Right ventricle myocardium inferior (tissue), 1 donor: ENCODE measurements at regions not wholly inside any gene's neighbourhood (a gene's known extent, or its start where the extent isn't known, plus 50 kb on each side); places are given as distances from the start of the nearest gene placed in this dataset.

Experiments used
- ATAC-seq: fragments of 200-7000 bp; cut with Tn5 transposase; one replicate; pipeline ENCODE4 v1.9.1; 2020; ENCODE audit warnings: mild to moderate bottlenecking, moderate library complexity
- DNase-seq: peaks from one replicate; pipeline ENCODE4 v3.0.0; 2021; ENCODE audit errors: missing footprints
- intact Hi-C: fragments of 100-400 bp; cut with DNase I; formaldehyde crosslinking; loops from one replicate; pipeline ENCODE4 v1.11.0; 2022
- donor health status: DM: no; HTN: yes; CAD: no; lungs with severe emphysema.

GRCh38 chr1:238252033-238252802, 361.5 kb upstream of the ZP4 start:
- ATAC-seq (no peak), DNase-seq (no peak)
- intact Hi-C loops = no loop called here

DNA sequence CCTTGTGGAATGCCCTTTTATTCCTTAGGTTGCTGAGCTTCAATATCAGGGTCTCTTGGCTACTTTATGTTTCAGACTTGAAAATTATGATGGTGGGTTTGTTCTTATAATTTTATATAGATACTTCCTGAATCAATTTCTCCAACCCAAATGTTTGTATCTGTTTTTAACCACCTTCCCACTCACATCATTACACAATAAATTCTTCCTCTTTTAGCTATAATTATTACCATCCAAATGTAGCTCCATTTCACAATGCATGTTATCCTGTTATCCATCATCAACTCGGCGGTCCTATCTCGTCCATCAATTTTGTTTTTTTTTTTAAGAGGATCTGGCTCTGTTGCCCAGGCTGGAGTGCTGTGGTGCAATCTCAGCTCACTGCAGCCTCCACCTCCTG, 357.6 kb upstream of the ZP4 start:
- DNase-seq (no peak), ATAC-seq (no peak)
- intact Hi-C loops = no loop called here

GRCh38 chr1:238242181-238242580, 351.5 kb upstream of the ZP4 start:
- no peak for ATAC-seq
- intact Hi-C loops = no loop called here
- DNase-seq = no peak

- intact Hi-C loops = no loop called here
- DNase-seq = no peak
- ATAC-seq = no peak
These were observed 350.9 kb upstream of the ZP4 start for GRCh38 chr1:238241607-238242006.

DNA sequence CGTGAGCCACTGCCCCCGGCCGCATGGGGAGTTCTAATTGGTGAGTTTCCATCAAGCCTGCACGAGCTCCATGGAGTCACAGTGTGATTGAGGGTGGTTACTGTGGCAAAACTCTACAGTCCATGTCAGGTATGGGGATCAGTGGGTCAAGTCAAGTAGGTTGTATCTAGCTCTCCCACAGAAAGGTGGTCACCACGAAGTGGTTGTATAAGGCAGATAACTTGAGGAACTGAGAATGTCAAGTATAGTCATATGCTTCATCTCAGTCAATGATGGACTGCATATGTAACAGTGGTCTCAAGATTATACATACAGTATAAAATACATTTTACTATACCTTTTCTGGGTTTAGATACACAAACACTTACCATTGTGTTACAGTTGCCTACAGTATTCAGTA, 348.6 kb upstream of the ZP4 start:
- DNase-seq (no peak), ATAC-seq (no peak)
- intact Hi-C loops = no loop called here

DNA sequence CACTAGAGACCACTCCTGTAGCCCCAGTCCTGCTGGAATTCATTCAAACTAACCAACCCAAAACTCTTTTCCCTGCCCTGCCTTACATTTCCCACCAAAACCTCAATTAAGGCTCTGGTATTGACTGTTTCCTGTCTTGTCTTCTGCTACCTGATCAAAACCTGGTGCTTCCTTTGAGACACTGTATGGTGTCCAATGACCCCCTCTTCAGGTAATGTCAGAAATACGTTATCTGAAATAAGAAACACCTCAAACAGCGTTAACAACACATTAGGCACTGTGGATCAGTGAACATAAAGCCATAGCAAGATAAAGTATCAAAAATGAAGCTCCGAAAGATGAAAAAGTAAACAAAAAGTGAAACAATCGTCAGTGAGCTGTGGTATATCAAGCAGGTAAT, 343.2 kb upstream of the ZP4 start:
- DNase-seq (no peak), ATAC-seq (no peak)
- intact Hi-C loops = no loop called here

GRCh38 chr1:238232084-238232710, 341.5 kb upstream of the ZP4 start:
- intact Hi-C loops = no loop called here
- no peak for DNase-seq
- ATAC-seq = no peak

GRCh38 chr1:238226810-238227209, 336.1 kb upstream of the ZP4 start:
- intact Hi-C loops = no loop called here
- ATAC-seq (no peak), DNase-seq (no peak)

- intact Hi-C loops = no loop called here
- DNase-seq (no peak), ATAC-seq (no peak)
These were observed 332.4 kb upstream of the ZP4 start for GRCh38 chr1:238223076-238223640.

GRCh38 chr1:238221738-238222137, 331.0 kb upstream of the ZP4 start:
- ATAC-seq (no peak), DNase-seq (no peak)
- intact Hi-C loops = no loop called here

- DNase-seq (no peak), ATAC-seq (no peak)
- intact Hi-C loops = no loop called here
These were observed 323.7 kb upstream of the ZP4 start for GRCh38 chr1:238214449-238214848.

- intact Hi-C loops = no loop called here
- no peak for ATAC-seq
- DNase-seq = no peak
These were observed 314.4 kb upstream of the ZP4 start for GRCh38 chr1:238205045-238205662.

GRCh38 chr1:238201992-238202391, 311.3 kb upstream of the ZP4 start:
- ATAC-seq (no peak), DNase-seq (no peak)
- intact Hi-C loops = no loop called here

- intact Hi-C loops = no loop called here
- ATAC-seq = no peak
- DNase-seq = no peak
These were observed 308.6 kb upstream of the ZP4 start for GRCh38 chr1:238199325-238199724.

- ATAC-seq (no peak), DNase-seq (no peak)
- intact Hi-C loops = no loop called here
These were observed 305.8 kb upstream of the ZP4 start for GRCh38 chr1:238196516-238196915.

GRCh38 chr1:238191170-238191569, 300.4 kb upstream of the ZP4 start:
- ATAC-seq (no peak), DNase-seq (no peak)
- intact Hi-C loops = no loop called here

GRCh38 chr1:238187575-238187949, 296.8 kb upstream of the ZP4 start:
- DNase-seq = no peak
- ATAC-seq = no peak
- intact Hi-C loops = no loop called here

GRCh38 chr1:238186887-238187574, 296.3 kb upstream of the ZP4 start:
- ATAC-seq = no peak
- intact Hi-C loops = no loop called here
- DNase-seq = no peak

DNA sequence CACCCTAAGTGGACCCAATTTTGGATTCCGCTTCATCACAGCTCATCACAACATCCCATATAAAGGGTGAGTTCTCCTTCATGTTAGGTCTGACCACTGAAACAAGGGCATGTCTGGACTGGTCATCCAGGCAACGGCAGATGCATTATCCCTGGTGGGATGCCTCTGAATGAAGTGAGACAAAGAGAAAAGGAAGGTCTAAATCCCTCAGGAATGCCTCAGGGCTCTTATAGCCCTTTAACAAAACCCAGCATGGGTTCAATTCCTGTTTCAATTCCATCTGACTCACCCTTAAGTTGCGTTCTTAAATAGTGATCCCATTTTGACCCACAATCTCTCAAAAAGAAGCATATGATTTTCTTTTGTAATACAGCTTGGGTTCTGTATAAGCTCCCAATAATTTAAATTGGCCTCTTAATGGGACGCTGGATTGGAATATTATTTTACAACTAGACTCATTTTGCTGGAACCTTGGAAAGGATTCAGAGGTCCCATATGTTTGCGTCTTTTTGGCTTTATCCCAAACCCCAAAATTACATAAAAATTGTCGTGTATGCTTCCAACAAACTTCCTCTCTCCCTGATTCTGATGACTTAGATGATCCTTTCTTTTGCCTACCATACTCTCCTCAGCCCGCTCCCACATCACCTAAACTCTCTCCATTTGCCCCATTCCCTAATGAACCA, 287.4 kb upstream of the ZP4 start:
- intact Hi-C loops = no loop called here
- ATAC-seq (no peak), DNase-seq (no peak)
